Hepatocyte (in vitro differentiated cells): ENCODE measurements at regions not wholly inside any gene's neighbourhood (a gene's known extent, or its start where the extent isn't known, plus 50 kb on each side); places are given as distances from the start of the nearest gene placed in this dataset.

Experiments used
- EZH2 ChIP-seq: fragments of 200-600 bp; sonication (generic); IDR thresholded peaks from 2 replicates; pipeline ENCODE4 v1.6.1; 2016; ENCODE audit warnings: antibody characterized with exemption, mild to moderate bottlenecking, borderline replicate concordance
- TF ChIP-seq, protein P1 (sequence below): fragments of 200-600 bp; sonication (generic); IDR thresholded peaks from 2 replicates; pipeline ENCODE4 v1.5.1; 2016; ENCODE audit warnings: antibody characterized with exemption, mild to moderate bottlenecking; ENCODE audit not compliant: poor library complexity

DNA sequence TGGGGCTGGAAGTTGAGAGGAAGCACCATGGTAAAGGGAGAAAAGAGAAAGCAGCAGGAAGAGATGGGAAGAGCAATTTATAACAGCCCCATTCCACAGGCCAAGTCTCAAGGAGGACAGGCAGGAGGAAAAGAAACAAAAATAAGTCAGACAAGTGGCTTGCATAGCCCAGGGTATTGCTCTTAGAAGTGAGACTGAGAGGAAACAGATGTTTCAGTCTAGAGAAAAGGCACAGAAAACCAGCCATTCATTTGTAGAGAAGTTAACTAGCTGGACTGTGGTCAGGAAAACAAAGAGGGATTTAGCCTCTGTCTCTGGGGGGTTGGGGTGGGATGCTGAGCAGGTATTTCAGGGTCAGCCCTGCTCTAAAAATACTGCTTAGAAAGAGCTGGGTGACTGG lies 175.0 kb upstream of the ARHGEF9 start:
- TF ChIP-seq EZH2 = no peak
- TF ChIP-seq, protein P1, sequence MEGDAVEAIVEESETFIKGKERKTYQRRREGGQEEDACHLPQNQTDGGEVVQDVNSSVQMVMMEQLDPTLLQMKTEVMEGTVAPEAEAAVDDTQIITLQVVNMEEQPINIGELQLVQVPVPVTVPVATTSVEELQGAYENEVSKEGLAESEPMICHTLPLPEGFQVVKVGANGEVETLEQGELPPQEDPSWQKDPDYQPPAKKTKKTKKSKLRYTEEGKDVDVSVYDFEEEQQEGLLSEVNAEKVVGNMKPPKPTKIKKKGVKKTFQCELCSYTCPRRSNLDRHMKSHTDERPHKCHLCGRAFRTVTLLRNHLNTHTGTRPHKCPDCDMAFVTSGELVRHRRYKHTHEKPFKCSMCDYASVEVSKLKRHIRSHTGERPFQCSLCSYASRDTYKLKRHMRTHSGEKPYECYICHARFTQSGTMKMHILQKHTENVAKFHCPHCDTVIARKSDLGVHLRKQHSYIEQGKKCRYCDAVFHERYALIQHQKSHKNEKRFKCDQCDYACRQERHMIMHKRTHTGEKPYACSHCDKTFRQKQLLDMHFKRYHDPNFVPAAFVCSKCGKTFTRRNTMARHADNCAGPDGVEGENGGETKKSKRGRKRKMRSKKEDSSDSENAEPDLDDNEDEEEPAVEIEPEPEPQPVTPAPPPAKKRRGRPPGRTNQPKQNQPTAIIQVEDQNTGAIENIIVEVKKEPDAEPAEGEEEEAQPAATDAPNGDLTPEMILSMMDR = no peak
